ENCODE measurements at regions not wholly inside any gene's neighbourhood (a gene's known extent, or its start where the extent isn't known, plus 50 kb on each side); places are given as distances from the start of the nearest gene placed in this dataset.
"Not testable (repeated sequence)": the region's sequence is repeated elsewhere in the genome, so short reads cannot be mapped to it uniquely, and the experiment has no call there.

GRCh38 chr5:144042156-144042555 lies 128.3 kb downstream of the YIPF5 start:
- H3K4me3 ChIP-seq (ENCODE audit: low read depth, low read length), result no peak overlapping the region
- TF ChIP-seq CTCF (IDR thresholded peaks at IDR 0.05; ENCODE audit: low read depth, low read length), result no peak

- H3K4me3 ChIP-seq (ENCODE audit: low read depth, low read length), result no peak overlapping the region
- no peak for TF ChIP-seq CTCF (IDR thresholded peaks at IDR 0.05; ENCODE audit: low read depth, low read length)
These were observed 122.1 kb downstream of the YIPF5 start for GRCh38 chr5:144048259-144048856.

GRCh38 chr5:144055391-144055790 lies 115.1 kb downstream of the YIPF5 start:
- H3K4me3 ChIP-seq (ENCODE audit: low read depth, low read length), result not testable (repeated sequence)

GRCh38 chr5:144060091-144060490 lies 110.4 kb downstream of the YIPF5 start:
- H3K4me3 ChIP-seq (ENCODE audit: low read depth, low read length), result not testable (repeated sequence)

GRCh38 chr5:144060598-144060997 lies 109.9 kb downstream of the YIPF5 start:
- no peak overlapping the region for H3K4me3 ChIP-seq (ENCODE audit: low read depth, low read length)
- no peak for TF ChIP-seq CTCF (IDR thresholded peaks at IDR 0.05; ENCODE audit: low read depth, low read length)

- no peak for TF ChIP-seq CTCF (IDR thresholded peaks at IDR 0.05; ENCODE audit: low read depth, low read length)
- no peak overlapping the region for H3K4me3 ChIP-seq (ENCODE audit: low read depth, low read length)
These were observed 104.7 kb downstream of the YIPF5 start for GRCh38 chr5:144065786-144066185.

- no peak for TF ChIP-seq CTCF (IDR thresholded peaks at IDR 0.05; ENCODE audit: low read depth, low read length)
- no peak overlapping the region for H3K4me3 ChIP-seq (ENCODE audit: low read depth, low read length)
These were observed 97.9 kb downstream of the YIPF5 start for GRCh38 chr5:144072518-144072927.

- H3K4me3 ChIP-seq (ENCODE audit: low read depth, low read length), result no peak overlapping the region
- TF ChIP-seq CTCF (IDR thresholded peaks at IDR 0.05; ENCODE audit: low read depth, low read length), result no peak
These were observed 93.9 kb downstream of the YIPF5 start for GRCh38 chr5:144076521-144077083.
